C4-2B (cell line): ENCODE measurements at regions not wholly inside any gene's neighbourhood (a gene's known extent, or its start where the extent isn't known, plus 50 kb on each side); places are given as distances from the start of the nearest gene placed in this dataset.

Source experiments
- CTCF ChIP-seq: fragments of 450-650 bp; conservative IDR thresholded peaks from 2 replicates; pipeline ENCODE4 v1.5.1; 2017; ENCODE audit warnings: mild to moderate bottlenecking
- ZFX ChIP-seq: fragments of 450-650 bp; IDR thresholded peaks from 2 replicates; pipeline ENCODE4 v1.6.1; 2017

GRCh38 chr15:95277266-95277665, 1045.9 kb downstream of the MCTP2 start:
- TF ChIP-seq CTCF (no peak), ZFX (no peak)
